GM12878 (cell line): ENCODE measurements at regions not wholly inside any gene's neighbourhood (a gene's known extent, or its start where the extent isn't known, plus 50 kb on each side); places are given as distances from the start of the nearest gene placed in this dataset.

Experiments
- ATAC-seq: fragments of 200-7000 bp; cut with Tn5 transposase; 3 replicates; pipeline ENCODE4 v1.9.1; 2020; ENCODE audit warnings: mild to moderate bottlenecking, moderate library complexity
- BruUV-seq: library from RNA; stranded (reverse); fragments of 400-500 nt; replicated peaks from 2 replicates; lab custom pipeline; 2021; lab: Mats Ljungman, UMichigan
- CTCF ChIA-PET: fragments of 300-600 bp; sonication (Branson Sonifier 250); formaldehyde crosslinking; extraction: SDS; loops from one replicate; lab custom pipeline; 2021; ENCODE audit warnings: inconsistent platforms; lab: Yijun Ruan, JAX
- POLR2A ChIA-PET: fragments of 350-600 bp; formaldehyde crosslinking; extraction: SDS; loops from one replicate; lab custom pipeline; 2021; ENCODE audit warnings: inconsistent platforms; lab: Charles Lee
- RAD21 ChIA-PET: fragments of 300-600 bp; sonication (Branson Sonifier 250); formaldehyde crosslinking; loops from one replicate; lab custom pipeline; 2023; ENCODE audit warnings: antibody characterized with exemption; ENCODE audit not compliant: unreplicated experiment; lab: Charles Lee
- SMC1A ChIA-PET: fragments of 300-600 bp; sonication (Branson Sonifier 250); formaldehyde crosslinking; loops from one replicate; lab custom pipeline; 2023; ENCODE audit not compliant: unreplicated experiment, uncharacterized antibody; lab: Charles Lee
- DNase-seq: peaks from one replicate; pipeline ENCODE4 v3.0.0-alpha.2; 2011; ENCODE audit warnings: low read depth, low spot score
- FAIRE-seq: peaks from 3 replicates; lab custom pipeline; 2011; peaks lifted over from hg19 to GRCh38; lab: Jason Lieb, UNC
- H2AFZ ChIP-seq: 2 replicates; pipeline ENCODE4 v1.6.0; 2011; ENCODE audit warnings: low read depth, low read length, control low read depth; ENCODE audit not compliant: control insufficient read depth
- H3K27ac ChIP-seq: 2 replicates; pipeline ENCODE4 v1.5.1; 2011; ENCODE audit warnings: control low read depth; ENCODE audit not compliant: control insufficient read depth, insufficient read depth
- H3K27me3 ChIP-seq, 2 experiments: replicated peaks in 1 of 2; 2 replicates each; pipeline versions ENCODE4 v1.6.0 to v1.6.1; 2011; ENCODE audit warnings: low read length in 1 of 2; ENCODE audit not compliant: control insufficient read depth in 2 of 2, insufficient read depth in 2 of 2
- H3K36me3 ChIP-seq, 2 experiments: 2 replicates each; pipeline ENCODE4 v1.5.1; 2011; ENCODE audit warnings: low read length in 1 of 2; ENCODE audit not compliant: control insufficient read depth in 2 of 2, insufficient read depth in 2 of 2
- H3K4me1 ChIP-seq: 2 replicates; pipeline ENCODE4 v1.6.1; 2011; ENCODE audit warnings: mild to moderate bottlenecking, low read length, moderate library complexity, mixed read lengths; ENCODE audit not compliant: control insufficient read depth, insufficient read depth
- H3K4me2 ChIP-seq: 2 replicates; pipeline ENCODE4 v1.6.0; 2011; ENCODE audit warnings: control low read depth; ENCODE audit not compliant: control insufficient read depth, insufficient read depth
- H3K4me3 ChIP-seq: fragments of 200-600 bp; sonication (generic); 2 replicates; pipeline ENCODE4 v1.5.1; 2016
- H3K79me2 ChIP-seq: 2 replicates; pipeline ENCODE4 v1.6.0; 2011; ENCODE audit warnings: low read length; ENCODE audit not compliant: control insufficient read depth, insufficient read depth
- H3K9ac ChIP-seq: 2 replicates; pipeline ENCODE4 v1.8.0; 2011; ENCODE audit warnings: low read length, control low read depth, mixed read lengths; ENCODE audit not compliant: control insufficient read depth, insufficient read depth
- H3K9me3 ChIP-seq: replicated peaks from 3 replicates; pipeline ENCODE4 v1.5.1; 2011; ENCODE audit warnings: mild to moderate bottlenecking, low read length; ENCODE audit not compliant: control insufficient read depth, insufficient read depth
- H4K20me1 ChIP-seq: 2 replicates; pipeline ENCODE4 v1.6.0; 2011; ENCODE audit not compliant: control insufficient read depth, insufficient read depth
- BACH1 ChIP-seq: fragments of 450-650 bp; IDR thresholded peaks from 2 replicates; pipeline ENCODE4 v1.6.1; 2017; ENCODE audit warnings: mild to moderate bottlenecking, borderline replicate concordance
- FOS ChIP-seq: IDR thresholded peaks from 3 replicates; pipeline ENCODE4 v1.6.1; 2011; ENCODE audit warnings: borderline replicate concordance; ENCODE audit not compliant: insufficient read length; ENCODE audit errors: extremely low read depth
- RELB ChIP-seq: fragments of 450-650 bp; IDR thresholded peaks from 2 replicates; pipeline ENCODE4 v1.6.1; 2017; ENCODE audit warnings: low read depth, mild to moderate bottlenecking, moderate library complexity
- WGBS: methylation state at CpG from one replicate; pipeline ENCODE4 v1.1.6; 2016; ENCODE audit warnings: low lambda C conversion rate; ENCODE audit not compliant: insufficient replicate concordance, insufficient coverage; ENCODE audit errors: missing lambda C conversion rate; 5-methylcytosine and 5-hydroxymethylcytosine counted together
- in situ Hi-C: fragments of 300-500 bp; cut with MboI; formaldehyde crosslinking; loops from 9 replicates; pipeline ENCODE4 v1.14.3; 2018; ENCODE audit warnings: mixed read lengths
- intact Hi-C: fragments of 100-400 bp; cut with micrococcal nuclease; formaldehyde crosslinking; loops from one replicate; pipeline ENCODE4 v1.14.2; 2022; ENCODE audit not compliant: unreplicated experiment
- TF ChIP-seq, protein P1 (sequence below), 3 experiments: IDR thresholded peaks in 2 of 3; conservative IDR thresholded peaks in 1 of 3; 2 replicates each; pipeline ENCODE4 v1.5.1; 2011; ENCODE audit warnings: low read depth in 3 of 3, low read length in 3 of 3, mild to moderate bottlenecking in 3 of 3, control low read depth in 2 of 3, moderate library complexity in 2 of 3, inconsistent platforms in 1 of 3, mixed read lengths in 1 of 3; ENCODE audit not compliant: control insufficient read depth in 2 of 3, insufficient read depth in 1 of 3; ENCODE audit errors: extremely low read depth in 1 of 3
- TF ChIP-seq, protein P2 (sequence below): fragments of 450-650 bp; IDR thresholded peaks from 2 replicates; pipeline ENCODE4 v1.6.1; 2016; ENCODE audit warnings: mild to moderate bottlenecking

DNA sequence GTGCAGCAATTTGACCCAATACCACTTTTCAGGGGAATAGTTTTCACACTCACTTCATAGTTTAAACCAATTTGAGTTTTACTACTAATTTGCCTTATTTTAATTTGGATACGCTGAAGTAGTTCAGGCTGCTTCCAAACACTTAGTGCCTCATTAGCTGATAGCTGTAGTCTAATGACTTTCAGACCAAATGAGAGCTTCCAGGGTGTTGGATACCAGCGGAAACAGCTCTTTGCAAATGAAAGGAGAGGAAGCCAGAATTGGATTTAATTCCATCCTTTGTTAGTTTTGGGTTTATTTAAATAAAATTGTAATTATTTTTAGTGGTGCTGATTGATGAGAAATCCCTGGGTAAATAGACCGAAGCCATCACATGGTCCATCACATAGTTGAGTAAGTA lies 158.3 kb upstream of the SEL1L start (continued):
- TF ChIP-seq, protein P1, sequence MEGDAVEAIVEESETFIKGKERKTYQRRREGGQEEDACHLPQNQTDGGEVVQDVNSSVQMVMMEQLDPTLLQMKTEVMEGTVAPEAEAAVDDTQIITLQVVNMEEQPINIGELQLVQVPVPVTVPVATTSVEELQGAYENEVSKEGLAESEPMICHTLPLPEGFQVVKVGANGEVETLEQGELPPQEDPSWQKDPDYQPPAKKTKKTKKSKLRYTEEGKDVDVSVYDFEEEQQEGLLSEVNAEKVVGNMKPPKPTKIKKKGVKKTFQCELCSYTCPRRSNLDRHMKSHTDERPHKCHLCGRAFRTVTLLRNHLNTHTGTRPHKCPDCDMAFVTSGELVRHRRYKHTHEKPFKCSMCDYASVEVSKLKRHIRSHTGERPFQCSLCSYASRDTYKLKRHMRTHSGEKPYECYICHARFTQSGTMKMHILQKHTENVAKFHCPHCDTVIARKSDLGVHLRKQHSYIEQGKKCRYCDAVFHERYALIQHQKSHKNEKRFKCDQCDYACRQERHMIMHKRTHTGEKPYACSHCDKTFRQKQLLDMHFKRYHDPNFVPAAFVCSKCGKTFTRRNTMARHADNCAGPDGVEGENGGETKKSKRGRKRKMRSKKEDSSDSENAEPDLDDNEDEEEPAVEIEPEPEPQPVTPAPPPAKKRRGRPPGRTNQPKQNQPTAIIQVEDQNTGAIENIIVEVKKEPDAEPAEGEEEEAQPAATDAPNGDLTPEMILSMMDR (IDR thresholded peaks at IDR 0.05 in 2 of 3, conservative IDR thresholded peaks at IDR 0.05 in 1 of 3; ENCODE audit: control insufficient read depth in 2 of 3, extremely low read depth in 1 of 3, insufficient read depth in 1 of 3, low read depth in 3 of 3, low read length in 3 of 3): no peak
- no peak for TF ChIP-seq BACH1

- TF ChIP-seq RELB: no peak
- no peak for TF ChIP-seq FOS
- TF ChIP-seq, protein P2, sequence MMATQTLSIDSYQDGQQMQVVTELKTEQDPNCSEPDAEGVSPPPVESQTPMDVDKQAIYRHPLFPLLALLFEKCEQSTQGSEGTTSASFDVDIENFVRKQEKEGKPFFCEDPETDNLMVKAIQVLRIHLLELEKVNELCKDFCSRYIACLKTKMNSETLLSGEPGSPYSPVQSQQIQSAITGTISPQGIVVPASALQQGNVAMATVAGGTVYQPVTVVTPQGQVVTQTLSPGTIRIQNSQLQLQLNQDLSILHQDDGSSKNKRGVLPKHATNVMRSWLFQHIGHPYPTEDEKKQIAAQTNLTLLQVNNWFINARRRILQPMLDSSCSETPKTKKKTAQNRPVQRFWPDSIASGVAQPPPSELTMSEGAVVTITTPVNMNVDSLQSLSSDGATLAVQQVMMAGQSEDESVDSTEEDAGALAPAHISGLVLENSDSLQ: no peak
- DNase-seq (no peak), ATAC-seq (no peak), FAIRE-seq (no peak)
- no peaks in the 10 kb centered on the region for H3K4me1 ChIP-seq
- no peak overlapping the region for H3K4me2 ChIP-seq
- 29% methylated on average over 1 of the region's 1 CpG for WGBS
- no peak overlapping the region for H3K9ac ChIP-seq
- in situ Hi-C loops (no loop called here), intact Hi-C loops (no loop called here)
- ChIA-PET SMC1A (no interaction called here), CTCF (no interaction called here), RAD21 (no interaction called here), POLR2A (no interaction called here)
- no peaks in the 10 kb centered on the region for H3K27me3 ChIP-seq
- no peaks in the 10 kb centered on the region for H4K20me1 ChIP-seq
- H3K79me2 ChIP-seq: no peaks in the 10 kb centered on the region
- H3K36me3 ChIP-seq: no peaks in the 10 kb centered on the region
- H3K9me3 ChIP-seq: no peaks in the 10 kb centered on the region
- H3K27ac ChIP-seq: no peak overlapping the region
- BruUV-seq: no TSS peak
- H2AFZ ChIP-seq: no peak overlapping the region
- H3K4me3 ChIP-seq: no peak overlapping the region
Observed at GRCh38 chr14:81694419-81694818, 160.8 kb upstream of the SEL1L start.
